ENCODE measurements at regions not wholly inside any gene's neighbourhood (a gene's known extent, or its start where the extent isn't known, plus 50 kb on each side); places are given as distances from the start of the nearest gene placed in this dataset.

DNA sequence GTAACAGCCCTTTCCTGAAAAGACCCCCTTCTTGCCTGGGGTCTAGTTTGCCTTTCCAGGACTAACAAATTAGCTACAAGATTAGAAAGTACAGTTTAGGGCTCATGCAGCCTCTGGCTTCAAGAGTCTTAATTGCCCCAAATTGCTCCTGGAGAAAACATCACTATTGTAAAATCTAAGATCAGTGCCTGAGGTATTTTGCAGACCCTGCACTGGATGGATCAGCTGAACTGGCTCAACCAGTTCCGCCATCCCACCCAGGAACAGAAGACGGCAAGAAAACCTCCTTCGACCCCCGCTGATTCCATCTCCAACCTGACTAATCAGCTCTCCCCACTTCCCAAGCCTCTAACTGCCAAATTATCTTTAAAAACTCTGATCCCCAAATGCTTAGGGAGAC, 236.5 kb upstream of the KCNG1 start:
- DNase-seq (ENCODE audit: low read depth) = no peak
- no peak overlapping the region for H3K4me3 ChIP-seq (ENCODE audit: low read depth, low read length)
- TF ChIP-seq, protein P1, sequence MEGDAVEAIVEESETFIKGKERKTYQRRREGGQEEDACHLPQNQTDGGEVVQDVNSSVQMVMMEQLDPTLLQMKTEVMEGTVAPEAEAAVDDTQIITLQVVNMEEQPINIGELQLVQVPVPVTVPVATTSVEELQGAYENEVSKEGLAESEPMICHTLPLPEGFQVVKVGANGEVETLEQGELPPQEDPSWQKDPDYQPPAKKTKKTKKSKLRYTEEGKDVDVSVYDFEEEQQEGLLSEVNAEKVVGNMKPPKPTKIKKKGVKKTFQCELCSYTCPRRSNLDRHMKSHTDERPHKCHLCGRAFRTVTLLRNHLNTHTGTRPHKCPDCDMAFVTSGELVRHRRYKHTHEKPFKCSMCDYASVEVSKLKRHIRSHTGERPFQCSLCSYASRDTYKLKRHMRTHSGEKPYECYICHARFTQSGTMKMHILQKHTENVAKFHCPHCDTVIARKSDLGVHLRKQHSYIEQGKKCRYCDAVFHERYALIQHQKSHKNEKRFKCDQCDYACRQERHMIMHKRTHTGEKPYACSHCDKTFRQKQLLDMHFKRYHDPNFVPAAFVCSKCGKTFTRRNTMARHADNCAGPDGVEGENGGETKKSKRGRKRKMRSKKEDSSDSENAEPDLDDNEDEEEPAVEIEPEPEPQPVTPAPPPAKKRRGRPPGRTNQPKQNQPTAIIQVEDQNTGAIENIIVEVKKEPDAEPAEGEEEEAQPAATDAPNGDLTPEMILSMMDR (IDR thresholded peaks at IDR 0.05; ENCODE audit: insufficient read depth, low read length) = no peak

GRCh38 chr20:51258582-51259165, 235.8 kb upstream of the KCNG1 start:
- H3K4me3 ChIP-seq (ENCODE audit: low read depth, low read length) = no peak overlapping the region
- DNase-seq (ENCODE audit: low read depth) = peak; percentile 18
- TF ChIP-seq, protein P1 (IDR thresholded peaks at IDR 0.05; ENCODE audit: insufficient read depth, low read length) = no peak

DNA sequence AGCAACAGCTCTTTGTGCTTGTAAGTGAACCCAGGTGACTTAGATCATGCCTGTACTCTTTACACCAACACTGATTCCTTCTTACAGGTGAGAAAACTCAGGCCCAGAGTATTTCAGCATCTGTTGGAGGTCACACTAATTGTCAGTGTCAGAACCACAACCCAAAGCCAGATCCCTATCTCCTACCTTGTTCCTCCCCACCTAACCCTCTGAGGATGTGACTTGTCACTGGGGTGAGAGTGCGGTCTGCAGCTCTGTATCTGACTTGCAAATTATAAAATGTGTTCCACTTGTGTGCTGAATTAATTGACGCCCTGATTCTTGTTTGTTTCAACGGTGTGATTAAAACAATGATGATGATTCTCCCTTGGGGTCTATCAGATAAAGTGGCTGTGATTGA, 232.5 kb upstream of the KCNG1 start:
- H3K4me3 ChIP-seq (ENCODE audit: low read depth, low read length) = no peak overlapping the region
- TF ChIP-seq, protein P1 (IDR thresholded peaks at IDR 0.05; ENCODE audit: insufficient read depth, low read length) = no peak
- no peak for DNase-seq (ENCODE audit: low read depth)

GRCh38 chr20:51253280-51253679, 230.4 kb upstream of the KCNG1 start:
- H3K4me3 ChIP-seq (ENCODE audit: low read depth, low read length) = no peak overlapping the region
- TF ChIP-seq, protein P1 (IDR thresholded peaks at IDR 0.05; ENCODE audit: insufficient read depth, low read length) = no peak
- DNase-seq (ENCODE audit: low read depth) = no peak

GRCh38 chr20:51249781-51250180, 226.9 kb upstream of the KCNG1 start:
- TF ChIP-seq, protein P1 (IDR thresholded peaks at IDR 0.05; ENCODE audit: insufficient read depth, low read length) = no peak
- no peak for DNase-seq (ENCODE audit: low read depth)
- no peak overlapping the region for H3K4me3 ChIP-seq (ENCODE audit: low read depth, low read length)

- no peak overlapping the region for H3K4me3 ChIP-seq (ENCODE audit: low read depth, low read length)
- DNase-seq (ENCODE audit: low read depth) = no peak
- TF ChIP-seq, protein P1 (IDR thresholded peaks at IDR 0.05; ENCODE audit: insufficient read depth, low read length) = no peak
Observed at GRCh38 chr20:51249215-51249614, 226.3 kb upstream of the KCNG1 start.

GRCh38 chr20:51244466-51244865, 221.6 kb upstream of the KCNG1 start:
- no peak for DNase-seq (ENCODE audit: low read depth)
- no peak overlapping the region for H3K4me3 ChIP-seq (ENCODE audit: low read depth, low read length)
- TF ChIP-seq, protein P1 (IDR thresholded peaks at IDR 0.05; ENCODE audit: insufficient read depth, low read length) = no peak
